HG03354 (cell line): ENCODE measurements at regions not wholly inside any gene's neighbourhood (a gene's known extent, or its start where the extent isn't known, plus 50 kb on each side); places are given as distances from the start of the nearest gene placed in this dataset.
"Not testable (repeated sequence)": the region's sequence is repeated elsewhere in the genome, so short reads cannot be mapped to it uniquely, and the experiment has no call there.

Experiments
- ATAC-seq: cut with Tn5 transposase; IDR thresholded peaks from one replicate; pipeline ENCODE4 v1.9.1; 2021; ENCODE audit warnings: mild to moderate bottlenecking; ENCODE audit not compliant: unreplicated experiment, poor library complexity, severe bottlenecking

- ATAC-seq = no peak
Measured at GRCh38 chr14:106318700-106319099, 792.3 kb downstream of the TMEM121 start.

GRCh38 chr14:106323970-106324369 is 797.6 kb downstream of the TMEM121 start:
- ATAC-seq = not testable (repeated sequence)

- ATAC-seq = no peak
Measured at GRCh38 chr14:106327234-106327633, 800.9 kb downstream of the TMEM121 start.

- not testable (repeated sequence) for ATAC-seq
Measured at GRCh38 chr14:106327702-106328353, 801.4 kb downstream of the TMEM121 start.

- ATAC-seq = not testable (repeated sequence)
Measured at GRCh38 chr14:106329243-106329642, 802.9 kb downstream of the TMEM121 start.

GRCh38 chr14:106329987-106330774 is 803.8 kb downstream of the TMEM121 start:
- ATAC-seq = not testable (repeated sequence)

- not testable (repeated sequence) for ATAC-seq
Measured at GRCh38 chr14:106334428-106335109, 808.2 kb downstream of the TMEM121 start.

GRCh38 chr14:106335110-106335429 is 808.7 kb downstream of the TMEM121 start:
- ATAC-seq = not testable (repeated sequence)

GRCh38 chr14:106338775-106339174 is 812.4 kb downstream of the TMEM121 start:
- not testable (repeated sequence) for ATAC-seq

- ATAC-seq = not testable (repeated sequence)
Measured at GRCh38 chr14:106340658-106341057, 814.3 kb downstream of the TMEM121 start.

GRCh38 chr14:106341161-106341560 is 814.8 kb downstream of the TMEM121 start:
- not testable (repeated sequence) for ATAC-seq

- no peak for ATAC-seq
Measured at GRCh38 chr14:106343626-106344025, 817.2 kb downstream of the TMEM121 start.

GRCh38 chr14:106344065-106344614 is 817.8 kb downstream of the TMEM121 start:
- ATAC-seq = not testable (repeated sequence)

GRCh38 chr14:106344791-106345479 is 818.6 kb downstream of the TMEM121 start:
- not testable (repeated sequence) for ATAC-seq

- no peak for ATAC-seq
Measured at GRCh38 chr14:106346084-106346483, 819.7 kb downstream of the TMEM121 start.

GRCh38 chr14:106346534-106347290 is 820.3 kb downstream of the TMEM121 start:
- no peak for ATAC-seq

- ATAC-seq = no peak
Measured at GRCh38 chr14:106347291-106347778, 821.0 kb downstream of the TMEM121 start.

GRCh38 chr14:106347890-106348755 is 821.7 kb downstream of the TMEM121 start:
- no peak for ATAC-seq
